Breast epithelium (tissue), 3 donors: ENCODE measurements at regions not wholly inside any gene's neighbourhood (a gene's known extent, or its start where the extent isn't known, plus 50 kb on each side); places are given as distances from the start of the nearest gene placed in this dataset.

Experiments
- POLR2A ChIP-seq: fragments of 450-650 bp; IDR thresholded peaks from one replicate; pipeline ENCODE4 v1.6.1; 2016; ENCODE audit warnings: antibody characterized with exemption, mild to moderate bottlenecking, moderate library complexity
- POLR2AphosphoS5 ChIP-seq, 3 donors: sonication (generic); formaldehyde crosslinking; IDR thresholded peaks; one replicate each; pipeline ENCODE4 v1.6.1; 2017; ENCODE audit warnings: antibody characterized with exemption in 3 of 3
- TF ChIP-seq, protein P1 (sequence below), 3 donors: fragments of 450-650 bp; IDR thresholded peaks; one replicate each; pipeline ENCODE4 v1.5.1; 2016 to 2017; ENCODE audit warnings: antibody characterized with exemption in 3 of 3, mild to moderate bottlenecking in 3 of 3, moderate library complexity in 3 of 3

DNA sequence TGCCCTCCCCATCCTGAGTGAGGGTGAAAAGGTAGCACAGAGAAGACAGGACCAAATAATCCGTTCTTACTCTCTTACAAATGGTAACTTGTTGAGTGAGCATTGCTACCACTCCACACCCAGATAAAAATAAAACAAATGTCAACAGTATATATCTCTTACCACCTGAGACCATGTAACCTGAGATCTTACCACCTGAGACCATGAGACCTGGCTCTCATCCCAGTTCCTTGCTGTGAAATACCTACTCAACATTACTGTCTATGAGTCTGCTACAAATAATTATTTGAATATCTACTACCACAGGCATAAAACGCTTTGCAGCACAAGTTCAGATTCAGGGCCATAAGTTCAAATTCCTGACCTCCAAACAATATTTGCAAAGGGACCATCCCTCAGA is 234.7 kb downstream of the C1D start:
- TF ChIP-seq, protein P1, sequence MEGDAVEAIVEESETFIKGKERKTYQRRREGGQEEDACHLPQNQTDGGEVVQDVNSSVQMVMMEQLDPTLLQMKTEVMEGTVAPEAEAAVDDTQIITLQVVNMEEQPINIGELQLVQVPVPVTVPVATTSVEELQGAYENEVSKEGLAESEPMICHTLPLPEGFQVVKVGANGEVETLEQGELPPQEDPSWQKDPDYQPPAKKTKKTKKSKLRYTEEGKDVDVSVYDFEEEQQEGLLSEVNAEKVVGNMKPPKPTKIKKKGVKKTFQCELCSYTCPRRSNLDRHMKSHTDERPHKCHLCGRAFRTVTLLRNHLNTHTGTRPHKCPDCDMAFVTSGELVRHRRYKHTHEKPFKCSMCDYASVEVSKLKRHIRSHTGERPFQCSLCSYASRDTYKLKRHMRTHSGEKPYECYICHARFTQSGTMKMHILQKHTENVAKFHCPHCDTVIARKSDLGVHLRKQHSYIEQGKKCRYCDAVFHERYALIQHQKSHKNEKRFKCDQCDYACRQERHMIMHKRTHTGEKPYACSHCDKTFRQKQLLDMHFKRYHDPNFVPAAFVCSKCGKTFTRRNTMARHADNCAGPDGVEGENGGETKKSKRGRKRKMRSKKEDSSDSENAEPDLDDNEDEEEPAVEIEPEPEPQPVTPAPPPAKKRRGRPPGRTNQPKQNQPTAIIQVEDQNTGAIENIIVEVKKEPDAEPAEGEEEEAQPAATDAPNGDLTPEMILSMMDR (IDR thresholded peaks at IDR 0.05), result no peak
- TF ChIP-seq POLR2A (no peak), POLR2AphosphoS5 (IDR thresholded peaks at IDR 0.05) (no peak)
